ELF-1 (cell line): ENCODE measurements at regions not wholly inside any gene's neighbourhood (a gene's known extent, or its start where the extent isn't known, plus 50 kb on each side); places are given as distances from the start of the nearest gene placed in this dataset.
"Not testable (repeated sequence)": the region's sequence is repeated elsewhere in the genome, so short reads cannot be mapped to it uniquely, and the experiment has no call there.

Experiments used
- DNase-seq: peaks from one replicate; pipeline ENCODE4 v3.0.0-alpha.2; 2016; ENCODE audit warnings: low read depth, low spot score

DNA sequence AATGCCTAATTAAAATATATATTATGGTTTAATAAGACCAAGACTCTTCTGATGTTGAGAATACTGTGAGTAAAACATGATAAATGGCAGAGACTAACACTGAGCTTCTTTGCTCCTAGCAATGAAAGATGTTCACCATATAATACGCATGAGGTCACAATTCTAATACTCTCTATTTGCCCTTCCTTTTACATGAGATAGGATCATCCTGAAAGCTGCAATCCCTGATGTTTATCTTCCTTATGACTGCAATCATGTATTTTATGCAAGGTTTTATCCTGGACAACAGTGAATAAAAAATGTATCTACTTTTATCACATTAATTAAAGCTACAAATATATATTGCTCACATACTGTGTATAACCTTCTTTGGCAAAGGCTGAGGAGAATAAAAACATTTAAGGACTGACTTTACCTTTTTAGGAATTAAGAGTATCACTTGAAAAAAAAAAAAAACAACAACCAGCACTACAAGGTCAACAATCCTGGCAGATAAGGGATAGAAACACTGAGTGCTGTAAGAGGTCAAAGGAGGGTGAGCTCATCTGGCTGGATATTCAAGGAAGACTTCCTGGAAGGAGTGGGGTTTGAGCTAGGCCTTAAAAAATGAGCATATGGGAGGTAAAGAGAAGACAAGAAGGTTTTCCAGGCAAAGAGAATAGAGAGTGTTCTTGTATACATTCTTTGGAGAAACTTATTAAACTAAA, 99.9 kb downstream of the AREG start:
- no peak for DNase-seq

DNA sequence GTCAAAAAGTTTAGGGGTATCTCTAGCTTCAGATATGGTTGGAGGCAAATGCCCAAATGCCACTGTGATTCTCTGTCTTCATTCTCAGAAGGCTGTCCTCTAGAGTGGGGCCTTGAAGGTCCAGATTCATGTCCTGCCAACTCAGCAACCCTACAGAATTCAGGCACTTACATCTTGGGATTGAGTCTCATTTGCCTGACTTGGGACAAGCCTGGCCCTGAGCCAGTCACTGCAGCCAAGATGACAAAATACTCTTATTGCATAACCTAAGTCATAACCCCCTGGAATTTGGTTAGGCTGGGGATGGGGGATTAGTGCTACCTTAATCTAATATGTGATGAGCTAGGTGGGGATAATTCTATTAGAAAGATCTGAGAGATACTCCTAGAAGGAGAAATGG, 100.5 kb downstream of the AREG start:
- no peak for DNase-seq

DNA sequence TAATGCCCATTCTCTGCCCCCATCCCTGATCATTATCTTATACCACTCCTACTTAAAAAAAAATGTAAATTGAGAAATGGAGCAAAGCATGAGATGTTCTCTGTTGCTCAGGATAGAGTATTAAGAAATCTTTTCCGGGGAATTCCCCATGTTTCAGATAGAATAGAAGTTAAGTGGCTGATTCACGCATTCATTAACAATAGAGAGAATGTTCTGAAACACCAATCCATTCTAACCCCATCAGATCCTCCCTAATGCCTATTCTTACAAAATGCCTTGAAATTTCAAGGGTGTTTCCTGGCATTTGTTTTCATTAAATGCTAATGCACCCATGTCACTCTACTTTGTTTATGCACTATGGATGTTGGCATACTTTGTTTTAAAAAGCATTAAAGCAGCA, 101.1 kb downstream of the AREG start:
- no peak for DNase-seq

DNA sequence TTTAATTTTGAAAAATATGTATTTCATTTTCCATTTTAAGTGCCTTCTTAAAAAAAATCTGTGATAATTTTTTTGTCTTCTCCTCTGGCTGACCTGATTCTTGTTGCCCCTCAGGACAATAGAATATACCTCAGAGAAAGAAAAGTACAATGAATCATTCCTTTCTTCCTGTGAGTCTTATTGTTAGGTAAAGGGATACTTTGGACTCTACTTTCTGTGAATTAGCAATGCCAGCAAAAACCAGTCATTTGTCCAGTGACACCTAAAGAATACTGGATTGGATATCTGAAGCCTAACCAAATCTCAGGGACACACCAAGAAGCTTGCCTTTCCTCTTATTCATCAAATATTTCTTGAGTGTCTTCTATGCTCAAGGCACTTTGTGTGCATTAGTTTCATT, 102.1 kb downstream of the AREG start:
- DNase-seq: no peak

DNA sequence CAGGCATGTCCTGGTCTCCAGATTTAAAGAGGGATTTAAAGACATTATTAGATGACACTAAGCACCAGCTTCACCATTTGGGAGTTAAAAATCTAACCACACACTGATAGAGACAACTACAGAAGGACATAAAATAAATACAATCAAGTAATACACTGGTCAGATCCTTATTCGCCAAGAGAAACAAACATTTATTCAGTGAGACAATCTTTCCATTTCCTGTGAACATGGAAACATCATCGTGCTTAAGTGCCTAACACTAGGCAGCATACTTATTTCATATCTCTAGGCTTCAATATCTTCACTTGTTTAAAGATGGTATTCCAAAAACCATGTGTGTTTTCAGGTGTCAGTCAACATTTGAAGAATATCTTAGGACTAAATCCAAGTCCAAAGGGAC, 103.6 kb downstream of the AREG start:
- no peak for DNase-seq

DNA sequence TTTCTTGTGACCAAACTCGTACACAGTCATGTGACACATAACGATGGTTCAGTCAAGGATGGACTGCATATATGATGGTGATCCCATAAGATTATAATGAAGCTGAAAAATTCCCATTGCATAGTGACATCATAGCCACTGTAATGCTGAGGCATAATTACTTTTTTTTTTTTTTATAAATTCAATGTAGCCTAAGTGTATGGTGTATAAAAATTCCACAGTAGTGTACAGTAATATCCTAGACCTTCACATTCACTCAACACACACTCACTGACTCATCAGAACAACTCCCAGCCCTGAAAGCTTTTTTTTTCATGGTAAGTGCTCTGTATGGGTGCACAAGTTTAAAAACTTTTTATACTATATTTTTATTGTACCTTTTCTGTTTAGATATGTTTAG, 105.0 kb downstream of the AREG start:
- no peak for DNase-seq

DNA sequence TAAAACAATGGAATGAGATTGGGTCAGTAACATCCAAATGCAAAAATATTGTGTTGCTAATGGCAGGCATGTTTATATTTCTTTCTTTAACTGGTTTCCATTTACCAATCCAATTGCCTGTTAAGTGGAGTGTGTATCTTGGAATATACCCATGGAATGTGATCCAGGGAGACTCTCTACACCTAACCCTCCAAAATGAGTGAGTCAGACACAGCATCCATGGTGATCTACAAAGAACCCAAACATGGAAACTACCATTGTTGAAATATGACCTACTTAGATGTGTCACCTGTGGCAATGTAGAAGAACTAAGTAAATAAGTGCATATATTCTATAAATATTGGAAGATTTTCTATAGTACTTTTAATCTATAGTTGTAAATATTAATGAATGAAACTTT, 110.3 kb downstream of the AREG start:
- no peak for DNase-seq

DNA sequence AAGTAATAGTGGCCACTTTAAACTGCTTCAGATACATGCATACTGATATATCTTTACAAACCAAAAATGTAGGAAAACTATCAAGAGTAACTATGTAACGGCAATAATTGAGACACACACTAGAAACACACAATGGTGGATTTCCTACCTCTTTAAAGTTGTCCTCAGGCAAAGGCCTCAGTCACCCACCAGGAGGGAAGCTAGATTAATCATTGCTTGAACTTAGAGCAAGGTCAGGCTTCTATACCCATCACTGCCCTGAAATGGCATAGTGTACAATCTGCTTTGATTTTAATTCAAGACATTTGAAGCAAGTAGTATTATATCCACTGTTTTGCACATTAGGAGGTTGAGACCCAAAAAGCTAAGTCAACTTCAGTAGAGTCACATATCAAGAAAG, 110.9 kb downstream of the AREG start:
- no peak for DNase-seq

DNA sequence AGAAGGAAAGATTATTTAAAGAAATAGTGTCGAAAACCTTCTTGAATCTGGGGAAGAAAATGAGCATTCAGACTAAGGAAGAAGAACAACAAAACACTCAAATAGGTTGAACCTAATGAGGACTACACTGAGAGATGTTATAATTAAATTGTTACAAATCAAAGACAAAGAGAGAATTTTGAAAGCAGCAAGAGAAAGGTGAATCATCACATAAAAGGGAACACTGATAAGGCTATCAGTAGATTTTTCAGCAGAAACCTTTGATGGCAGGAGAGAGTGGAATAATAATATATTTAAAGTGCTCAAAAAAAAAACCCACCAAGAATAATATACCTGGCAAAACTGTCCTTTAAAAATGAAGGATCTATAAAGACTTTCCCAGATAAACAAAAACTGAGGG, 114.9 kb downstream of the AREG start:
- DNase-seq: no peak

DNA sequence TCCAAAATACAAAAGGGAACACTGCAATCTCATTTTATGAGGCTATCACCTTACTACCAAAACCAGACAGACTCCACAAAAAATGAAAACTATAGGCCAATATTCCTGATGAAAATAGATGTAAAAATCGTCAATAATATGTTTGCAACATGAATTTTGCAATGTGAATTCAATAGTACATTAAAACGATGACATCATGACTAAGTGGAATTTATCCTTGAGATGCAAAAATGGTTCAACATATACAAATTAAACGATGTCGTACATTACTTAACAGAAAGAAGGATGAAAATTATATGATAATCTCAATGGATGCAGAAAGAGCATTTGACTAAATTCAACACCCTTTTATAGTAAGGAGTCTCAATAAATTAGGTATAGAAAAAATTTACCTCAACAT, 123.0 kb downstream of the AREG start:
- no peak for DNase-seq

DNA sequence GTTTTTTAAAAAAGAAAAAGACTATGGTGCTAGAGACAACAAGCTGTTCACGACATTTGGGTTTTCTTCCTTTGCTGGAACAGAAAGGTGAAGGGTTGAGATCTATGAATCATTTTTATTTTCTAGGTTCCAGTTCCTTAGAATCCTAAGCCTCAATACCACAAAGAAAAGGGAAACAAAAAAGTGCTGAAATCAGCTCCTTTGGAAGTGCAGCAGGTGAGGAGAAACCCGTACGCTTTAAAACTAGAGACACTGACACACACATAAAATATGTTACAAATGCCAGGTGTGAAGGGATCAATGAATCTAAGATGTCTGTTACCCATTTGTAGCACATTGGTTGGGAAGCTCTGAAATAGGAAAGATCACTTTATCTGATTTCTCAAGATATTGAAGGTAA, 125.2 kb downstream of the AREG start:
- no peak for DNase-seq

DNA sequence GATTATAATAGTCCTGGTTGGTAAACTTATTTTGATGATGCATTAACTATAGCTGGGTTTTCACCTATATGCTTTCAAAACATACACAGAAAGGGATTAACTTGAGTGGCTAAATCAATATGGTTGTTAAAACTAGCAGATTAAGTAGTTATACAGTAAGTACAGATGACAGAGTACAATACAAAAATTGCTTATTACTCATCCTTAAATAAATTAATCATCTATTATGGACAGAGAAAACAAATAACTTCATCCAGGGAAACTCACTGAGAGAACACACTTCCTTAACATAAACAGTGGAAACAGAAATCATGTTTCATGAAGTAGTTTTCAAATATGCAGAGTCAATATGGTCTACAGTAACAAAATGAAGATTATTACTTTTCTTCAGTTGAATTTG, 133.4 kb downstream of the AREG start:
- no peak for DNase-seq

DNA sequence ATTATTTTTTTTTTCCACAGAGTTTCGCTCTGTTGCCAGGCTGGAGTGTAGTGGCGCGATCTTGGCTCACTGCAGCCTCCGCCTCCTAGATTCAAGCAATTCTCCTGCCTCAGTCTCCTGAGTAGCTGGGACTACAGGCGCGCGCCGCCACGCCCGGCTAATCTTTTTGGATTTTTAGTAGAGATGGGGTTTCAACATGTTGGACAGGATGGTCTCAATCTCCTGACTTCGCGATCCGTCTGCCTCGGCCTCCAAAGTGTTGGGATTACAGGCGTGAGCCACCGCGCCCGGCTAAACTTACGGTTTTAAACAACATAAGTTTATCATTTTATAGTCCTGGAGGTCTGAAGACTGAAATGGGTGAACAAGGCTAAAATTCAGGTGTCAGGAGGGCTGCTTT, 133.9 kb downstream of the AREG start:
- not testable (repeated sequence) for DNase-seq

DNA sequence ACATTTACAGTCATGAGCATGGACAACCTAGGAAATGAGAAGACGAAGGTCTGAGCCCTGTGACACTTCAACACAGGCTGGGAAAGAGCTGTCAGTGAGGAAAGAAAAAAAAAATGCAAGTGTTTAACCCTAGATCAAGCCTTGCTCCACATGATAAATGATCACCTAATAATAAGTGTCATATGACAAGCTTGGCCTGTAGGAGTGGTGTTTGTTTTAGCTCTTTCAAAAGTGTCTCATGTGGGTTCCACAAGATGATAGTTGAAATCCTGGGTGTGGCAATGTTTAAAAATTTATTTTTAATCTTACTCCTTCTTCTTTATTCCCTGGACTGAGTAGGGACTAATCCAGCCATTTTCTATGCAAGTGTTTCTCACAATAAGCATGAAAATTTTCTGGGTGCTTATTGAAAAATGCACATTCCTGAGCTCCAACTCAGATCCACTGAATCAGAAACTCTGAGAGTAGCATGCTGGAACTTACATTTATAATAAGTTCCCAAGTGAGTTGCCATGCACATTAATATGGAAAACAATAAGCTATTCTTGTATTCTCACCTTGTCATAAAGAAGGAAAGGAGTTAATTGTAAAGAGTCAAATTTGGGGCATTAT, 138.3 kb downstream of the AREG start:
- no peak for DNase-seq

DNA sequence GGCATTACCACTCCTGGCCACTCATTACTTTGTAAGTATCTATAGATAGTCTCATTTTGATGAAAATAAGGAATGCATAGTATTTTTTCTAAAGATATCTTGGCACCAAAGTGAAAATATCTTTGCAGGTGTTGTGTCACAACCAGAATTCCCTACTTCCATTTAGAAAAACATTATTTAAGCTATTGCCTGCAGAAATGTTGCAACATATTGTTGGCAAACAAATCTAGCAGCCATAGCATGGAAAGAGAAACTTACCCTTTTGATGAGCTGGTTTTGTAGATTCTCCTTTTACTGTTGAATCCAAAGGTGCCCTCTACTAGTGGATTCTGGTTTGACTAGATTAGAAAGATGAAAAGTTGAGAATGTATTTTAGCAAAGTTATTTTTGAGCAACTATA, 138.8 kb downstream of the AREG start:
- no peak for DNase-seq

DNA sequence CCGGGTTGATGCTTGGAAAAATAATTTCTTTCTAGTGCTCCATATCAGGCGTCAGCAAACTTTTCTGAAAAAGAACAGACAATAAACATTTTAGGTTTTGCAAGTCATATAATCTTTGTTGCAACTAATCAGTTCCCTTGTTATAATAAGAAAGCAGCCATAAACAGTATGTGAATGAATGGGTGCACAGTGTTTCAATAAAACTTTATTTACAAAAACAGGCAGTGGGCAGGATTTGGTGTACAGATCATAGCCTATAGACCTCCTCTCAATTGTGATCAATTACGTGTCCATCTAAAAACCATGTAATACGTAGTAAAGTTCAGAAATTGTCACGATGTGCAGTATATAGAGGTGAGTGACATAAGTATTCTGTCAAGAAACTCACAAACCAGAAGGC, 143.4 kb downstream of the AREG start:
- no peak for DNase-seq

DNA sequence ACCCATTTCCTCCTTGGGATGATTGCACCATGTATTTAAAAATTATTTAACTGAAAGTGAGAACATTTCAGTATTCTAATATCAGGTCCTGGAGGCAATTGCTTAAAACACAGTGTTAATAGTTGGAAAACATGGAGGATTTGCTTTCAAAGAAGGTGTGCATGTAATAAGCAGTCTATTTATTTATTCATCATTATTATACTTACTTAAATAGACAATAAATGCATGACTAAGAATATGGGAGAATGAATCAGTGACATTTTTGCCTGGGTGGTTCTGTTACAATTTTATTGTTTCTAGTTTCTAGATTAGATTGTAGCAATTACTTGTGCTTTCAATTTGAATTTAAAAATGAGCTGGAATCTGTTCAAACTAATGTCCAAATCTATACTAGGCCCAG, 145.5 kb downstream of the AREG start:
- no peak for DNase-seq

DNA sequence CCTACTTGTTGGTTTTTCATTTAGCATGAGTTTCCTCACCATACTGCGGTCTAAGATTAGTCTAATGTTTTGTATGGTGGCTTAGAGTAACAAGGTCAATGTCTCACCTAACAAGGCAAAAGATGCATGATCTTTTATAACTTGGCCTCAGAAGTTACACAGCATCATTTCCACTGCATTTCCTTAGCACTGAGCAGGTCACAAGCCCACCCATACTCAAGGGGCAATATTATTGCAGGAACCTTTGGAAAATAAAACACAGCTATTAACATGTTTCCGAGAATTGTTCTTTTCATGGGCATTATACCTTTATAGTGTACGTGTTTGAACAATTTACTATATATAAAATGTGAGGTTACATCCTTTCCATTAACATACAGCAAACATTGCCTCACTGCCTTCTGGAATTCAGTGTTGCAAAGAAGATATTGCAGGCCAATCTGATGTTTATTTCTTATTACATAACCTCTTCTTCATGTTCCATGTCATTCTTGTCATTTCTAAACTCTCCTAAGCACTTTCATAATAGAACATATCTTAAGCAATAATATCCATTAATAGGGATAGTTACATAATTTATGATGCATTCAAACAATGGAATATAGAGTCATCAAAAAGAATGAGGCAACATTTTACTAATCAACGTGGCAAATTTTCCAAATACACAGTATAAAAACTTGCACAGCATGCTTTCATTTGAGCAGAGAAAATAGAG, 153.8 kb downstream of the AREG start:
- no peak for DNase-seq

DNA sequence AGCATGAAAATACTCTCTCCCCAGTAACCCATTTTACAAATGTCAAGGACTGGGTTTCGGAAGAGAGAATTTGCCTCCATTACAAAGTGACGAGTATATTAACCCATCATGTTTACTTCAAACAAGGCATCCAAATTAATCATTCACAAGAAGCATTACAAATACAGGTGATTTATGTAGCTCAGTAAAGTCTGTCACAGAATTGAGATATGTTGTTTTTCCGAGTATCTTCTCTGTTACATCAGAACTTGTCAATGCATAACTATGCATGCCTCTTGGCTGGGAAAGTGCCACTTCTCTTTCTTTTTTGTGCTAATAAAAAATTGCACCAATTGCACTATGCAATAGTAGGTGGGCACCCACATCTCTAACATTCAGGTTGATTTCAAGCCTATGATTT, 158.2 kb downstream of the AREG start:
- no peak for DNase-seq

DNA sequence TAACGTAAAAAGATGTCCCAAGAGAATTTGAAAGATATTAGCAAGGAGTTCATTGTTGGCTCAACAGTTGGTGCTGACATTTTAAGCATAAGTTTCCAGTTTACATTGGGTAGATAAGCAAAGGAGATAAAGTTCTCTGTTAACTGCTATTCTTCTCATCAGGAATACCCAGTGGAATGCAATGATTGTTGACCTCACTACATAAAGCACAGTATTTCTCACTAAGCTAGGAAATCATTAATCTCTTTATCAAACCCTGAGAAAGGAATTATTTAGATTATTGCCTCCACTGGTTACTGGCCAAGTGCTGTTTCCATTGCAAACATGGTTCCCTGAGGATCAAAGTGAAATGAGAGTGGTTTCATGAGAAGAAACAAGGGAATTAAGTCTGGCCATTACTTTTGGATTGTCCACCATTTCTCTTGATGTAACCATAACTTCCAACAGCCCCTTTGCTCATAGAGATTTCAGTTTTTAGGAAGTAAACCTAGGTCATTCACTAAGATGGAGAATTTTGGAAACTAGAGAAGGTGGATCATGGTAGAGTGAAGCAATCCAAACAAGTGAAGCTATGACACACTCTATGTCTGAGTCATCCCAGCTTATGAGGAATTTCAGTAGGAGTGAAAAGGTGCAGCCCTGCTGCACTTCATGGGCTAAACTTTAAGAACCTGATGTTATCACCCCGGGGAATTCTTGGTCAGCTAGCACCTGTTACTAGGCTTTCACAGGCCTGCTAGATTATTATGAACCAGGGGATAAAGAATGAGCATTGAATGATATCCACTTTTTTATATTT, 163.4 kb downstream of the AREG start:
- no peak for DNase-seq

DNA sequence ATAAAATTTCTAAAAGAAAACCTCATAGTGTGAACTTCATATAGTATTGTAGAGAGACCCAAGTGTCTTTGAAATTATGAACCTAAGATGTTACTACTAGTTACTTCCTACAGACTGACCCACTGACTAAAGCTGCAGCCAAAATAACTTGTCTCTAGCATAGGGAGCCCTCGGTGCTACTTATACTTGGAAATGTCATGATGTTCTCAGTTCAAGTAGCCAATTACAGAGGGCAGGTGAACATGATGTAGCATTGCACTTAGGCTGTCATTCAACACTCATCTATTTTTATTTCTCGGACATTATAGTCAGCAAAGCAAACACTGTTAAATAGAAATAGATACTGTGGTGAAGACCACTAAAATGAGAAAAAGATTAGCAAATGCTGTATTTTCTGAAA, 165.6 kb downstream of the AREG start:
- no peak for DNase-seq

DNA sequence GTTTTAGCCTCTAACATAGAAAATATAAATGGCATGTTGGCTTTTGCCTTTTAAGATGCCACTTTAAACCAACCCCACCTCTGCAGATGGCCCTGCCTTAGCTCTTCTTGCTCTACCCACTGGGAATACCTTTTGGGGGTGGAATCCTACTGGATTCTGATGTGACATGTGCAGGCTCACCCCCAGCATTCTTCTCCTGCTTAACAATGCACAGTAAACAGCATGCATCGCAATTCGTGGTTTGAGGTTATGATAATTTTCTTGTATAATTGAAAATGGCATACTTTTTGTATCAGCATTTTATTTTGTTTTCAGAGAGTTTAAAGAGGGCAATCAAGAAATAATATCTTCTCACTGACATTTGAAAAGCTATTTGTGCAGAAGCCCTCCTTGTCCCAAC, 167.9 kb downstream of the AREG start:
- DNase-seq: no peak
